SK-N-SH (cell line): ENCODE measurements at regions not wholly inside any gene's neighbourhood (a gene's known extent, or its start where the extent isn't known, plus 50 kb on each side); places are given as distances from the start of the nearest gene placed in this dataset.

Experiments used
- CTCF ChIA-PET: fragments of 300-600, 350-600 bp; formaldehyde crosslinking; extraction: SDS; loops from one replicate; lab custom pipeline; 2021; lab: Yijun Ruan, JAX
- POLR2A ChIA-PET: fragments of 350-600 bp; sonication (Branson Sonifier 250); formaldehyde crosslinking; extraction: SDS; loops from one replicate; lab custom pipeline; 2020; ENCODE audit warnings: antibody characterized with exemption, inconsistent platforms; lab: Yijun Ruan, JAX
- DNase-seq: peaks from one replicate; pipeline ENCODE4 v3.0.0; 2012
- H2AFZ ChIP-seq: fragments of 200-600 bp; sonication (generic); 2 replicates; pipeline ENCODE4 v1.8.1; 2016; ENCODE audit warnings: antibody characterized with exemption, mild to moderate bottlenecking, low read depth
- H3F3A ChIP-seq: fragments of 200-600 bp; sonication (generic); replicated peaks from 2 replicates; pipeline ENCODE3; 2016; ENCODE audit warnings: antibody characterized with exemption, mild to moderate bottlenecking; ENCODE audit not compliant: insufficient read depth
- H3K27ac ChIP-seq, 2 experiments: fragments of 200-500 bp in 1 of 2; fragments of 200-600 bp in 1 of 2; sonication (Bioruptor generic) in 1 of 2; sonication (generic), shearing (Covaris generic) in 1 of 2; 2 replicates each; pipeline versions ENCODE4 v1.5.1 to v1.6.1; 2014 to 2016; ENCODE audit warnings: low read depth in 2 of 2, inconsistent platforms in 1 of 2, low read length in 1 of 2, mild to moderate bottlenecking in 1 of 2, mixed read lengths in 1 of 2
- H3K27me3 ChIP-seq: fragments of 200-600 bp; sonication (generic), shearing (Covaris generic); 2 replicates; pipeline ENCODE4 v1.6.1; 2016; ENCODE audit warnings: mixed run types; ENCODE audit not compliant: insufficient read depth
- H3K36me3 ChIP-seq, 2 experiments: fragments of 200-500 bp in 1 of 2; fragments of 200-600 bp in 1 of 2; sonication (Bioruptor generic) in 1 of 2; sonication (generic) in 1 of 2; replicated peaks in 1 of 2; 2 replicates each; pipeline versions ENCODE3 to v1.5.1; 2014 to 2016; ENCODE audit warnings: low read length in 1 of 2, mild to moderate bottlenecking in 1 of 2; ENCODE audit not compliant: insufficient read depth in 2 of 2, control insufficient read depth in 1 of 2
- H3K4me1 ChIP-seq, 2 experiments: fragments of 200-500 bp in 1 of 2; fragments of 200-600 bp in 1 of 2; sonication (Bioruptor generic) in 1 of 2; sonication (generic), shearing (Covaris generic) in 1 of 2; 2 replicates each; pipeline versions ENCODE4 v1.5.1 to v1.6.1; 2014 to 2016; ENCODE audit warnings: low read depth in 1 of 2, low read length in 1 of 2, mixed run types in 1 of 2; ENCODE audit not compliant: insufficient read depth in 2 of 2, control insufficient read depth in 1 of 2
- H3K4me2 ChIP-seq: fragments of 200-600 bp; sonication (generic), shearing (Covaris generic); 2 replicates; pipeline ENCODE4 v1.6.1; 2017; ENCODE audit warnings: mixed run types
- H3K4me3 ChIP-seq, 2 experiments: fragments of 200-500 bp in 1 of 2; fragments of 200-600 bp in 1 of 2; sonication (Bioruptor generic) in 1 of 2; sonication (generic), shearing (Covaris generic) in 1 of 2; 2 replicates each; pipeline versions ENCODE4 v1.5.1 to v1.8.1; 2014 to 2016; ENCODE audit warnings: low read depth in 2 of 2, inconsistent platforms in 1 of 2, low read length in 1 of 2, mild to moderate bottlenecking in 1 of 2, mixed read lengths in 1 of 2, moderate library complexity in 1 of 2
- H3K79me2 ChIP-seq: fragments of 200-600 bp; sonication (generic); 2 replicates; pipeline ENCODE4 v1.8.1; 2017; ENCODE audit warnings: mild to moderate bottlenecking; ENCODE audit not compliant: insufficient read depth
- H3K9ac ChIP-seq: fragments of 200-600 bp; sonication (generic); 2 replicates; pipeline ENCODE4 v1.6.1; 2017; ENCODE audit warnings: mixed run types
- H3K9me2 ChIP-seq: fragments of 200-600 bp; sonication (generic); 2 replicates; pipeline ENCODE4 v1.6.1; 2017; ENCODE audit warnings: mixed run types
- H3K9me3 ChIP-seq: fragments of 200-600 bp; sonication (generic); 2 replicates; pipeline ENCODE4 v1.6.1; 2017; ENCODE audit warnings: mixed run types, mild to moderate bottlenecking, moderate library complexity
- H4K20me1 ChIP-seq: fragments of 200-600 bp; sonication (generic); 2 replicates; pipeline ENCODE4 v1.6.1; 2017; ENCODE audit warnings: mild to moderate bottlenecking, mixed run types; ENCODE audit not compliant: insufficient read depth
- CTCF ChIP-seq: fragments of 200-600 bp; sonication (generic); IDR thresholded peaks from 2 replicates; pipeline ENCODE4 v1.6.1; 2017; ENCODE audit warnings: antibody characterized with exemption, mild to moderate bottlenecking, moderate library complexity
- EP300 ChIP-seq, 2 experiments: IDR thresholded peaks; 2 replicates each; pipeline versions ENCODE4 v1.4.0 to v1.6.1; 2012; ENCODE audit warnings: borderline replicate concordance in 1 of 2, low read depth in 1 of 2, low read length in 1 of 2
- GATA2 ChIP-seq: sonication (generic); formaldehyde crosslinking; IDR thresholded peaks from 2 replicates; pipeline ENCODE4 v1.5.0; 2020; ENCODE audit warnings: mild to moderate bottlenecking, missing genetic modification reagents
- JUND ChIP-seq: IDR thresholded peaks from 2 replicates; pipeline ENCODE4 v1.4.0; 2012
- MXI1 ChIP-seq: IDR thresholded peaks from 2 replicates; pipeline ENCODE4 v1.6.1; 2012; ENCODE audit warnings: mild to moderate bottlenecking, low read depth, low read length, improper control_type of control experiment
- POLR2AphosphoS5 ChIP-seq: IDR thresholded peaks from 2 replicates; pipeline ENCODE4 v1.6.1; 2012; ENCODE audit warnings: low read depth, low read length
- TAF1 ChIP-seq: IDR thresholded peaks from 2 replicates; pipeline ENCODE4 v1.6.1; 2012; ENCODE audit warnings: low read depth, mild to moderate bottlenecking, low read length, moderate library complexity, borderline replicate concordance
- WGBS: methylation state at CpG from one replicate; pipeline ENCODE4 v1.1.6; 2017; ENCODE audit warnings: low lambda C conversion rate; 5-methylcytosine and 5-hydroxymethylcytosine counted together
- TF ChIP-seq, protein P1 (sequence below): fragments of 150-350 bp; IDR thresholded peaks from 2 replicates; pipeline ENCODE4 v1.6.1; 2017; ENCODE audit warnings: antibody characterized with exemption, low read length, low read depth, borderline replicate concordance
- TF ChIP-seq, protein P2 (sequence below): fragments of 150-350 bp; IDR thresholded peaks from 2 replicates; pipeline ENCODE4 v1.6.1; 2016; ENCODE audit warnings: mild to moderate bottlenecking, low read depth, low read length

DNA sequence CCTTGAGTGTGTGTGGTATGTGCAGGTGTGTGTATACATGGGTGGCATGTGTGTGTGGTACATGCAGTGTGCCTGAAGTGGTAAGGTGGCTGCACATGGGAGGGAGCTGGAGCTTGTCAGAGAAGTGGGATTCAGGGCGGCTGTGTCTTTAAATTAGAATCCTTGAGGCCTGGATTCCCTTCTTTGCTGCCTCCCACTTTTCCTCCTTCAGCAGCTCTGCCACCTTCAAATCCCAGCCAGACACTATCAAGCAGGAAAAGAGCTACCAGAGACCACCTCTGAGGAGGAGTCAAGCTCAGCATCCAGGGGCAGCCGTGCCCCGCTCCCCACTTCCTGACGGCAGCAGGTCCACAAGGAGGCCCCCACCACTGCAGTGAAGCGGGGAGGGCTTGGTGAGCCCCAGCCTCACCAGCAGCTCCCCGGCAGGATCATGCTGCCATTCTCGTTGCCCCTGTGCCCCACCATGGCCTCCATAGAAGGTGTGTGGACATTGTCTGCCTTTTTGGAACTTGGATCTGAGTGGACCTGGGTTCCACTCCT, 131.0 kb upstream of the MLN start:
- peaks cover 19% of the 10 kb centered on the region; the same call in 1 of the 2 replicates for H3K27me3 ChIP-seq
- H3K9me3 ChIP-seq: no peaks in the 10 kb centered on the region
- H3K9me2 ChIP-seq: no peaks in the 10 kb centered on the region
- CTCF ChIA-PET: interaction anchor here (1.0 to 2.0 kb wide), 3 partner anchors 13 to 223 kb away, joined by 3 to 4 read pairs (median 3); partner anchors contain the start of gene UQCC2
- TF ChIP-seq, protein P1, sequence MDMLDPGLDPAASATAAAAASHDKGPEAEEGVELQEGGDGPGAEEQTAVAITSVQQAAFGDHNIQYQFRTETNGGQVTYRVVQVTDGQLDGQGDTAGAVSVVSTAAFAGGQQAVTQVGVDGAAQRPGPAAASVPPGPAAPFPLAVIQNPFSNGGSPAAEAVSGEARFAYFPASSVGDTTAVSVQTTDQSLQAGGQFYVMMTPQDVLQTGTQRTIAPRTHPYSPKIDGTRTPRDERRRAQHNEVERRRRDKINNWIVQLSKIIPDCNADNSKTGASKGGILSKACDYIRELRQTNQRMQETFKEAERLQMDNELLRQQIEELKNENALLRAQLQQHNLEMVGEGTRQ: no peak
- no peak for TF ChIP-seq JUND
- TF ChIP-seq CTCF: no peak
- TF ChIP-seq POLR2AphosphoS5: no peak
- no peak for TF ChIP-seq MXI1
- TF ChIP-seq TAF1: no peak
- no peaks in the 10 kb centered on the region for H3K36me3 ChIP-seq
- H3K27ac ChIP-seq: no peak overlapping the region
- POLR2A ChIA-PET: no interaction called here
- H3K79me2 ChIP-seq: no peaks in the 10 kb centered on the region
- H2AFZ ChIP-seq: no peak overlapping the region
- H3K4me2 ChIP-seq: no peak overlapping the region
- no peaks in the 10 kb centered on the region; a peak in 1 of 4 replicates for H3K4me1 ChIP-seq
- H4K20me1 ChIP-seq: no peaks in the 10 kb centered on the region
- no peak for DNase-seq
- H3K9ac ChIP-seq: no peak overlapping the region
- H3F3A ChIP-seq: no peaks in the 10 kb centered on the region
- WGBS: 65% methylated on average over 7 of the region's 7 CpGs
- no peak overlapping the region for H3K4me3 ChIP-seq

- Histone ChIP-seq H3K27me3 (peaks cover 10% of the 10 kb centered on the region; the same call in 1 of the 2 replicates), H3K4me1 (no peaks in the 10 kb centered on the region; a peak in 1 of 4 replicates), H3F3A (no peaks in the 10 kb centered on the region), H3K4me3 (no peak overlapping the region), H3K36me3 (no peaks in the 10 kb centered on the region), H3K9me2 (no peaks in the 10 kb centered on the region), H3K27ac (no peak overlapping the region), H3K79me2 (no peaks in the 10 kb centered on the region), H3K4me2 (no peak overlapping the region), H3K9ac (no peak overlapping the region), H2AFZ (no peak overlapping the region), H3K9me3 (no peaks in the 10 kb centered on the region), H4K20me1 (no peaks in the 10 kb centered on the region)
- no peak for DNase-seq
- POLR2A ChIA-PET: no interaction called here
- TF ChIP-seq EP300 (IDR thresholded peaks at IDR 0.05; ENCODE audit: borderline replicate concordance in 1 of 2, low read depth in 1 of 2, low read length in 1 of 2): peak in 1 of 2 experiments; percentile 60; a peak in 2 of 4 replicates
- TF ChIP-seq, protein P2, sequence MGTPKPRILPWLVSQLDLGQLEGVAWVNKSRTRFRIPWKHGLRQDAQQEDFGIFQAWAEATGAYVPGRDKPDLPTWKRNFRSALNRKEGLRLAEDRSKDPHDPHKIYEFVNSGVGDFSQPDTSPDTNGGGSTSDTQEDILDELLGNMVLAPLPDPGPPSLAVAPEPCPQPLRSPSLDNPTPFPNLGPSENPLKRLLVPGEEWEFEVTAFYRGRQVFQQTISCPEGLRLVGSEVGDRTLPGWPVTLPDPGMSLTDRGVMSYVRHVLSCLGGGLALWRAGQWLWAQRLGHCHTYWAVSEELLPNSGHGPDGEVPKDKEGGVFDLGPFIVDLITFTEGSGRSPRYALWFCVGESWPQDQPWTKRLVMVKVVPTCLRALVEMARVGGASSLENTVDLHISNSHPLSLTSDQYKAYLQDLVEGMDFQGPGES: no peak
- peak; percentile 68 for TF ChIP-seq GATA2 (CRISPR knock-in tag)
- WGBS: 15% methylated on average over 4 of the region's 4 CpGs
- CTCF ChIA-PET: interaction anchor here (2.0 to 2.3 kb wide), 2 partner anchors 13 to 14 kb away, joined by 4 to 7 read pairs; no protein-coding TSS in a partner anchor
Observed at GRCh38 chr6:33933101-33933500, 129.3 kb upstream of the MLN start.
